ENCODE measurements at regions not wholly inside any gene's neighbourhood (a gene's known extent, or its start where the extent isn't known, plus 50 kb on each side); places are given as distances from the start of the nearest gene placed in this dataset.

GRCh38 chr2:234437642-234438304, 59.1 kb downstream of the ARL4C start:
- TF ChIP-seq CTCF (IDR thresholded peaks at IDR 0.05), result no peak
- TF ChIP-seq POLR2AphosphoS5 (IDR thresholded peaks at IDR 0.05), result no peak
- no peak for TF ChIP-seq POLR2A (IDR thresholded peaks at IDR 0.05; ENCODE audit: low read depth)

Data from esophagus muscularis mucosa (tissue), 3 donors.